ENCODE measurements at regions not wholly inside any gene's neighbourhood (a gene's known extent, or its start where the extent isn't known, plus 50 kb on each side); places are given as distances from the start of the nearest gene placed in this dataset.

DNA sequence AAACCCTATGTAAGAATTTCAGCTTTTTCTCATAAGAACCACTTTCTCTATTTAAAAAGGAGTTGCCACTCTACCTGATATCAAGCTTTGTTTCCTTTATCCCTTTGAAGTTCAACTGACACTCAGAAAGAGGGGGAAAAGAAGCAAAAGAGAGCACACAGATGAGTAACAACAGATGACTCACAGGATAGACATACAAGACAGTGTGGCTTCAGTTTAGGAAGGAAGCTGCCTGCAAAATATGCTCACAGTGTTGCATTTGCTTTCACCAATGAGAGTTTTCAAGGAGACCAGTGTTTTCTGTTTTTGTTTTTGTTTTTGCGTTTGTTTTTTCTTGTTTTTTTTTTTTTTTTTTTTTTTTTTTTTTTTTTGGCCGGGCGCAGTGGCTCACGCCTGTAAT is 1181.6 kb downstream of the DNAJB9 start:
- H3K36me3 Mint-ChIP-seq: no peaks in the 10 kb centered on the region
- H3K27ac Mint-ChIP-seq: no peak overlapping the region
- DNase-seq: no peak
- H3K9me3 Mint-ChIP-seq: peaks cover 2 to 16% (median 5%) of the 10 kb centered on the region in 7 donors
- H3K27me3 Mint-ChIP-seq: no peaks in the 10 kb centered on the region
- ATAC-seq (ENCODE audit: low read depth in 2 of 2): no peak
- no peak overlapping the region for H3K4me3 Mint-ChIP-seq
- H3K4me1 Mint-ChIP-seq: no peaks in the 10 kb centered on the region

DNA sequence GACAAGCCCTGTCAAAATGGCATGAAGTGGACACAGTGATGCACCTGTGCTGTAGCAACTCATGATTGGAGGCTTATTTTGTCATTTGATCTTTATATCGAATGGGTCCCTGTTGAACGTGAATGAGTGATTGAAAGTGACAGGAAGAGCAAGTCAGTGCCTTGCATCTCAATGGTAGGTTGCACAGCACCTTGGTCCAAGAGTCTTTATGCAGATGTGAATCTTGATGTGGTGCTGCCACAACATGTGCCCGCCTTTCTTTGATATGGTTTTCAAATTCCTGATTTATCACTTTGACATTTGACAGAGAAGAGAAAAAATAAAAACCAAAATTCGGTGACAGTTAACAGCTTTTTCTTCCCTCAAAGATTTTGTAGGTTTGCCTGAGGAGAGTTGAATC is 1182.4 kb downstream of the DNAJB9 start:
- no peak for DNase-seq

DNA sequence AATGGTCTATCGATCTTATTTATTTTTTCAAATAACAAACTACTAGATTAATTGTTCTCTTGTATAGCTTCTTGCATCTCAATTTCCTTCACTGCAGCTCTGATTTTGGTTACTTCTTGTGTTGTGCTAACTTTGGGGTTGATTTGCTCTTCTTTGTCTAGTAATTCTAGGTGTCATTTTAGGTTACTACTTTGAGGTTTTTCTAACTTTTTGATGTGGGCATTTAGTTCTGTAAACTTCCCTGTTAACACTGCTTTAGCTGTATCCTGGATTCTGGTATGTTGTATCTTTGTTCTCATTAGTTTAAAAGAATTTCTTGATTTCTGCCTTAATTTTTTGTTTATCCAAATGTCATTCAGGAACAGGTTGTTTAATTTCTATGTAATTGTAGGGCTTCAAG is 1188.0 kb downstream of the DNAJB9 start:
- Mint-ChIP-seq H3K4me3 (no peak overlapping the region), H3K9me3 (peaks cover 7 to 15% (median 11%) of the 10 kb centered on the region in 7 donors), H3K27me3 (no peaks in the 10 kb centered on the region), H3K4me1 (no peaks in the 10 kb centered on the region), H3K27ac (no peak overlapping the region), H3K36me3 (no peaks in the 10 kb centered on the region)
- DNase-seq: no peak
- no peak for ATAC-seq (ENCODE audit: low read depth in 2 of 2)

More for the DNA sequence above, 1182.4 kb downstream of the DNAJB9 start:
- H3K4me1 Mint-ChIP-seq: no peaks in the 10 kb centered on the region
- no peaks in the 10 kb centered on the region for H3K27me3 Mint-ChIP-seq
- ATAC-seq (ENCODE audit: low read depth in 2 of 2): no peak
- no peaks in the 10 kb centered on the region for H3K36me3 Mint-ChIP-seq
- H3K27ac Mint-ChIP-seq: no peak overlapping the region
- H3K9me3 Mint-ChIP-seq: peaks cover 2 to 12% (median 5%) of the 10 kb centered on the region in 7 donors
- H3K4me3 Mint-ChIP-seq: no peak overlapping the region

DNA sequence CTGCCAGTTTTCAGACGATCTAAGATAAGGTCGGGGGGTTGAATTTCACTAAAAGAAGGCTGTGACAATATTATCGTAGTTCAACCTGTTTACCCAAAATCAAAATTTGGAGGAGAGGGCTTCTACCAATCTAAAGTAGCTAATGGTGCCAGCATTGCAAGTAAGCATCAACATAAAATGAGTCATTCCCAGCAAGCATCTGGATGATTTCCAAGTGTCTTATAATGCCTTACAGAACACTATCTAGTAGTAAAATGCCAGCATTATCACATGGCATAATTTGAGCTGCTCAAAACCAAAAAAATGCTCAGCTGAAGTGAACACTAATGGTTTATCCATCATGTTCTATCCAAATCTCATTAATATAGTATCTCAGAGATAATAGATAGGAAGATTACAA is 1193.9 kb downstream of the DNAJB9 start:
- ATAC-seq (ENCODE audit: low read depth in 2 of 2): no peak
- no peaks in the 10 kb centered on the region for H3K36me3 Mint-ChIP-seq
- no peak overlapping the region for H3K4me3 Mint-ChIP-seq
- no peak for DNase-seq
- H3K9me3 Mint-ChIP-seq: peaks cover 2 to 18% (median 9%) of the 10 kb centered on the region in 7 donors
- H3K27me3 Mint-ChIP-seq: no peaks in the 10 kb centered on the region
- H3K27ac Mint-ChIP-seq: no peak overlapping the region
- H3K4me1 Mint-ChIP-seq: no peaks in the 10 kb centered on the region

DNA sequence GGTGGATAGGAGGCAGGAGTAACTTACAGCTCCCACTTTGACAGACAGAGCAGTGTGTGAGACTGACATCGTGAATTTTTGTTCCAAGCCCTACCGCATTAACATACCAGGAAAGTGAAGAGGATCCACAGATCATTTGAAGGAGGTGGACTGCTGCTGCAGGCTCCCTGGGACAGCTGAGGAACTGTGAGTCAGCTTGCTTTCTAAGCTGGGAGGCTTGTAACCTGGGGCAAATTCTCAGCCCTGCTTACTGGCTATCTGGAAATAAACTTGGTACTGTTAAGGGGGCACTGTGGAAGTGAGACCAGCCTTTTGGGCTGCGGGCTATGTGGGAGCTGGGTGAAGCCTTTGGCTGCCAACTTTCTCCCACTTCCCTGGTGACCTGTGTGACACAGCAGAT is 1202.5 kb downstream of the DNAJB9 start:
- ATAC-seq (ENCODE audit: low read depth in 2 of 2) (no peak), DNase-seq (no peak)
- no peaks in the 10 kb centered on the region for H3K4me1 Mint-ChIP-seq
- H3K27me3 Mint-ChIP-seq: no peaks in the 10 kb centered on the region
- no peak overlapping the region for H3K4me3 Mint-ChIP-seq
- no peaks in the 10 kb centered on the region for H3K36me3 Mint-ChIP-seq
- no peak overlapping the region for H3K27ac Mint-ChIP-seq
- peaks cover 0 to 16% (median 8%) of the 10 kb centered on the region in 7 donors for H3K9me3 Mint-ChIP-seq

DNA sequence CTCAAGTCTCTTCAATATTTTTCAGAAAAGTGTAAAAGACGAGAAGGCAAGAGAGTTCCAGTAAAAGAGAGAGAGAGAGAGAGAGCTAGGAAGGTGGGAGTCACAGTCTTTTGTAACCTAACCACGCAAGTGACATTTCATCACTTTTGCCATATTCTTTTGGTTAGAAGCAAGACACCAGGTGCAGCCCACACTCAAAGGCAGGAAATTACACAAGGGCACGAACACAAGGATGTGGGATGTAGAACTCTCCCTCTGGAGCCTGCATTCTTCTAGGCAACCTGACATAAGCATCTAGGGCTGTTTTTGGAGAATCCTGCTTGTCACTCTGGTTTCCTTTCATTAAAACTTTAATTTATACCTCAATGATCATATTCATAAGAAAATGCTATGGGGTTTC is 1213.1 kb downstream of the DNAJB9 start:
- no peak overlapping the region for H3K4me3 Mint-ChIP-seq
- ATAC-seq (ENCODE audit: low read depth in 2 of 2) (no peak), DNase-seq (no peak)
- H3K36me3 Mint-ChIP-seq: no peaks in the 10 kb centered on the region
- H3K4me1 Mint-ChIP-seq: no peaks in the 10 kb centered on the region
- no peak overlapping the region for H3K27ac Mint-ChIP-seq
- no peaks in the 10 kb centered on the region for H3K27me3 Mint-ChIP-seq
- peaks cover 0 to 12% (median 5%) of the 10 kb centered on the region in 7 donors for H3K9me3 Mint-ChIP-seq

DNA sequence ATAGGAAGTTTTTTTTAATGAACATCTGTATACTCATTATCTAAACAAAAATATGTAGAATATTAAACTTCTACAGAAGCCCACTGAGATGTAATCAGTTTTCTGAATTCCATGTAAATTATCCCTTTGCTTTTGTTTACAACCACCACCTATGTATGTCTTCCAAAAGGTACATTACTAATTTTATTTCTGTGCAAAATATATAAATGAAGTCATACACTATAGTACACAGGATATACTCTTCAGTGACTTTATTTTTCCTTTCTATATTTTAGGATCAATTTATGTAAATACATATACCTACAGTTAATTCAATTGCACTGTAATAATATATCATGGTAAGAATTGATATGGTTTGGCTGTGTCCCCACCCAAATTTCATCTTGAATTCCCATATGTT is 1236.9 kb downstream of the DNAJB9 start:
- DNase-seq (no peak), ATAC-seq (ENCODE audit: low read depth in 2 of 2) (no peak)
- H3K36me3 Mint-ChIP-seq: no peaks in the 10 kb centered on the region
- peaks cover 0 to 17% (median 6%) of the 10 kb centered on the region in 7 donors for H3K9me3 Mint-ChIP-seq
- H3K27ac Mint-ChIP-seq: no peak overlapping the region
- H3K4me1 Mint-ChIP-seq: no peaks in the 10 kb centered on the region
- no peaks in the 10 kb centered on the region for H3K27me3 Mint-ChIP-seq
- H3K4me3 Mint-ChIP-seq: no peak overlapping the region

DNA sequence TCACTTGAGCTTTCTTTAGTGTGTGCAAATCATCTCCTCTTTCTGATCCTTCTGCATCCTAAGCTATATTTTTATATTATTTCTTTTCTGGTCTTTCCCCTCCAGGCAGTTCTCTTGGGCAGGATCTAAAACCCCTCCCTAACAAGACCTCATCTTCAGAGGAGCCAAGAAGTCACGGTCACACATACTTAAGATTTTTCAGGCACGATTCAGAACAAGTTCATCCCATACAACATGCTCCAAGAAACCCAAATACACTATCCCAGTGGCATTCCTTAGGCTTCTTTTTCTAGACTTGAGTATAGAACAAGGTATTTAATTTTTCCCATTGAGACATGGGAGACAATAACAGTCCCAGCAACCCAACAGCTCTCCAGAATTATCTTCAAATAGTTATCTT is 1251.5 kb downstream of the DNAJB9 start:
- H3K4me3 Mint-ChIP-seq: no peak overlapping the region
- ATAC-seq (ENCODE audit: low read depth in 2 of 2): no peak
- peaks cover 5 to 31% (median 16%) of the 10 kb centered on the region in 7 donors for H3K9me3 Mint-ChIP-seq
- H3K27ac Mint-ChIP-seq: no peak overlapping the region
- peaks cover 7 to 8% of the 10 kb centered on the region in 2 donors for H3K36me3 Mint-ChIP-seq
- no peak for DNase-seq
- no peaks in the 10 kb centered on the region for H3K4me1 Mint-ChIP-seq
- H3K27me3 Mint-ChIP-seq: no peaks in the 10 kb centered on the region

DNA sequence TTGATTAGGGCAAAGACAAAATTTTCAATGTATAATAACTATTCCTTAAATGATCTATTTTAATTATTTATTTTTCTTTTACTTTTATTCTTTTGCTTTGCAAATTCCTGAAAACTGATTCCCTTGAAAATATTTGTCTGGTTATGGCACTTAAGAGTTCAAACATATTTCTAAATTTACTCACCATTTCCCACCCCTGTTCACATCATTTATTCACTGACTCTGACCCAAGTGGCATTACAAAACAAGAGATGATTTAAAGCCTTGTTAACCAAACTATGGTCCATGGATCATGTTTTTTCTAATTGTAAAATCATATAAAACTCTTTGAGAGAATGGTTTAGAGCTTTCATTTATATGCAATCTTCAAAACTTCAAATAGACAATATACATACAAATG is 1256.1 kb upstream of the LRRN3 start:
- Mint-ChIP-seq H3K27me3 (no peaks in the 10 kb centered on the region), H3K27ac (no peak overlapping the region), H3K36me3 (no peaks in the 10 kb centered on the region), H3K4me3 (no peak overlapping the region), H3K4me1 (no peaks in the 10 kb centered on the region), H3K9me3 (peaks cover 0 to 3% (median 0%) of the 10 kb centered on the region in 7 donors)
- DNase-seq: no peak
- ATAC-seq (ENCODE audit: low read depth in 2 of 2): no peak

DNA sequence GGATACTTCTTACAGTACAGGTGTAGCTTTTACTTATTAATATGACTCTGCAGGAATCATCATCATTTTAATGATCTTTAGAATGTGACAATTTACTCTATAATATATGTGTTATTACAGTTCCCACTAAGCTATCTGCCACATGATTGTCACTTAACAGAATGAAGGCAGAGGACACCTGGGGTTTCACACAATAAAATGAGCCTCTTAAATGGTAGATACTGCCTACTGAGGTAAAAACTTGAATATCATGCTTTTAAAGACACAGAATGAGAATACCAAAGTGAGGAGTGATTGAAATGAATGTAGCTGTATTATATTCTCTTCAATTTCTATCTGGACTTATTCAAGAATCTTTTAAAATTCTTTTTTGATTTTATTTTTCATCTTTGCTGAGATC is 1255.3 kb upstream of the LRRN3 start:
- no peak for ATAC-seq (ENCODE audit: low read depth in 2 of 2)
- no peak overlapping the region for H3K4me3 Mint-ChIP-seq
- no peak for DNase-seq
- H3K36me3 Mint-ChIP-seq: no peaks in the 10 kb centered on the region
- no peaks in the 10 kb centered on the region for H3K27me3 Mint-ChIP-seq
- no peaks in the 10 kb centered on the region for H3K4me1 Mint-ChIP-seq
- no peak overlapping the region for H3K27ac Mint-ChIP-seq
- peaks cover 0 to 3% (median 0%) of the 10 kb centered on the region in 7 donors for H3K9me3 Mint-ChIP-seq

DNA sequence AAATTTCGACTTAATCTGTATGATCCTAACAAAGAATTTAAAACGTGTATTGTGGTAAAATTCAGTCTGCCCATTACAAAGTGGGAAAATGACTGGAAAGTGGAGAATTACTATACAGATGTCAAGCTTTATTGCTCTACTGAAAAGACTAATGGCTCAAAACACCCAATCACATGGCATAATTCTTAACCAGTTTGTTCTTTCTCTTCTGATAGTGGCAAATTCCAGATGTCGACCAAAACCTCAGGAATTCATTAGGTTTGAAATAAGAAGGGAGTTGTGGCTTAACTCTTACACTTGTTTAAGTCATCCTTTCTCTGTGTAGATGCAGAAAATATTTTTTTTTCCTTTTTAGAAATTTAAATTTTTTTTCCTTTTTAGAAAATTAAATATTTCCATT is 1254.9 kb upstream of the LRRN3 start:
- ATAC-seq (ENCODE audit: low read depth in 2 of 2) (no peak), DNase-seq (no peak)
- H3K36me3 Mint-ChIP-seq: no peaks in the 10 kb centered on the region
- H3K4me3 Mint-ChIP-seq: no peak overlapping the region
- no peaks in the 10 kb centered on the region for H3K27me3 Mint-ChIP-seq
- peaks cover 0 to 3% (median 0%) of the 10 kb centered on the region in 7 donors for H3K9me3 Mint-ChIP-seq
- no peaks in the 10 kb centered on the region for H3K4me1 Mint-ChIP-seq
- H3K27ac Mint-ChIP-seq: no peak overlapping the region

DNA sequence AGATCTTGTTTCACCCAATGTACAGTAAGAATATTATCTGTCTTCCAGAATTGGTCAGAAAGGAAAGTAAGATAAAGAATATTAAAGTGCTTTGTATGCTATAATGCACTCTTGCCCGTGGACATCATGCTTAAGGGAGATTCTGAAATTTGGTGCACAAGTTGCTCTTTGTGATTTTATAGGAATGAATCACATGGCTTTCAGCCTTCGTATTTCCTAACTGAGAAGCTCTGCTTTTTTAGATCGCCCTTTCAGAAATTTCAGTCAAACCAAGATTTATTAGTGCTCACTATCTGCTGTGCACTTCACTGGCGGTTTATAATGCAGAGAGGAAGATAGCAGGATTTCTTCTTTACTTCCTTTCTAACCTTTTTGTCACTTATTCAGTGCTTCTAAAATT is 1248.5 kb upstream of the LRRN3 start:
- H3K27me3 Mint-ChIP-seq: no peaks in the 10 kb centered on the region
- no peaks in the 10 kb centered on the region for H3K9me3 Mint-ChIP-seq
- DNase-seq (no peak), ATAC-seq (ENCODE audit: low read depth in 2 of 2) (no peak)
- no peak overlapping the region for H3K27ac Mint-ChIP-seq
- H3K4me3 Mint-ChIP-seq: no peak overlapping the region
- H3K4me1 Mint-ChIP-seq: no peaks in the 10 kb centered on the region
- no peaks in the 10 kb centered on the region for H3K36me3 Mint-ChIP-seq

DNA sequence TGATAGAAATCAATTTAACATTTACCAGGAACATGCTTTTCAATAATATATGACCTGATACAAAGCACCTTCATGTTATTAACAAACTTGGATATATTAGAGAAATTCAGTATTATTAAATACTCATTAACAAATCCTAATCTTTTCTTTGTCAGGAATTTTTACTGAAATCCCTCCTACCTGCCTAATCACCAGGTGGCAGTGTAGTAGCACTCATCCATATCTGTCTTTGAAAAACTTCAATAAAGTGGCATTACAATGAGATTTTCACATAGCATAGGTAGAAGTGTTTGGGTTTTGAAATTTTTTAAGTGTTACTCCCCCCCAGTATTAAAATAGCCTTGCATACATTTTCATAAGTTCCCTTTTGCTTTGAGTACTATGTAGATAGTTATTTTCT is 1246.6 kb upstream of the LRRN3 start:
- H3K4me1 Mint-ChIP-seq: no peaks in the 10 kb centered on the region
- no peaks in the 10 kb centered on the region for H3K27me3 Mint-ChIP-seq
- ATAC-seq (ENCODE audit: low read depth in 2 of 2) (no peak), DNase-seq (no peak)
- H3K36me3 Mint-ChIP-seq: no peaks in the 10 kb centered on the region
- no peaks in the 10 kb centered on the region for H3K9me3 Mint-ChIP-seq
- H3K27ac Mint-ChIP-seq: no peak overlapping the region
- H3K4me3 Mint-ChIP-seq: no peak overlapping the region

DNA sequence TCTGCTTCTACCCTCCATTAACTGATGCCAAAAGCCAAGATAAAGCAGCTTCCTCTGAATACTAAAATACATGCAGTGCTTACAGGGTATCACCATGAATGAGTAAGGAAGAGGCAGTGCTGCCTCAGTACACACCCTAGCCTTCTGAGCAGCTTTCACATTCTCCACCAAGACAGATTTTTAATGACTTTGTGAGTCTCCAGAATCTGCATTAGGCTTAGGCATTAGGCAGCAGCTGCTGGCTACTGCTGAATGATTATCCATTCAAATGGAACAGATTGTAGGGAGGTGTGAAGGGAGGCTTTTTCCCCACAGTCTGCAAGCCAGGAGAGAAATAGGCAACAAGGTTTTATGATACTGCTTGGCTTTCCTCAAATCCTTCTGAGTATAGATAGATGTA is 1226.7 kb upstream of the LRRN3 start:
- Mint-ChIP-seq H3K27me3 (no peaks in the 10 kb centered on the region), H3K9me3 (peaks cover 0 to 6% (median 4%) of the 10 kb centered on the region in 7 donors), H3K27ac (no peak overlapping the region), H3K4me3 (no peak overlapping the region), H3K4me1 (no peaks in the 10 kb centered on the region), H3K36me3 (no peaks in the 10 kb centered on the region)
- DNase-seq (no peak), ATAC-seq (ENCODE audit: low read depth in 2 of 2) (no peak)

DNA sequence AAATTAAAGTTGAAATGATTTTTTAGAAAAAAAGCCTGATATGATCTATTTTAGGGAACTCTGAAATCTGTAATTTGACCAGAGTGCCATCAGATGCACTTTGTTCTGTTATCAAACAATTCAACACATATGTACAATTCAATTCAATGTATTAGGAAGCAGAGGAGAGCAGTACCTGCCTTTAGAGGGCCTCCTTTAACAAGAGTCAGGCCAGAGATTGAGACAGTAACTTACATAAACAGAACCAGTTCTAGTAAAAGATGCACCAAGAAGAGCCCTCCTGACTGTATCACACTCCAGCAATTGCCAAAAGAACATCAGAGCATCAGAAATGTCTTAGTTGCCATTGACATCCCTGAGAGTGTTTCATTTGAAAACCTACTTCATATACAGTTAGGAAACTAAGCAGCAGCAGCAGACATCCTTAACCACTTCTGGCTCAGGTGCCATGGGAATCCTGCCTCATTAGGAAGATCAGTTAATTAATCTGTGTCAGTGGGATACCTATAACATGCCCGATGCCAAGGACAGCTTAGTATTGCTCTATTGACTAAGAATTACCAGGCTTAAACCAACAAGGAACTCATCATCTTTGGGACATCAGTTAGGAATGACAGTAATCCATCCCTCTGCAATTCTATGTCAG is 1222.6 kb upstream of the LRRN3 start:
- Mint-ChIP-seq H3K27me3 (no peaks in the 10 kb centered on the region), H3K36me3 (no peaks in the 10 kb centered on the region), H3K4me3 (no peak overlapping the region), H3K4me1 (no peaks in the 10 kb centered on the region), H3K27ac (no peak overlapping the region), H3K9me3 (peaks cover 0 to 4% (median 0%) of the 10 kb centered on the region in 7 donors)
- ATAC-seq (ENCODE audit: low read depth in 2 of 2) (no peak), DNase-seq (no peak)
